ENCODE measurements at regions not wholly inside any gene's neighbourhood (a gene's known extent, or its start where the extent isn't known, plus 50 kb on each side); places are given as distances from the start of the nearest gene placed in this dataset.

- no peak overlapping the region for H3K27ac ChIP-seq (ENCODE audit: low read length)
- peaks cover 7 to 12% of the 10 kb centered on the region in 2 donors for H3K9me3 Mint-ChIP-seq
- H3K9me3 ChIP-seq (ENCODE audit: control insufficient read depth, insufficient read depth, low read length), result no peaks in the 10 kb centered on the region
- intact Hi-C loops (cut with micrococcal nuclease), result no loop called here
- H3K27me3 Mint-ChIP-seq (ENCODE audit: low read depth in 2 of 2), result no peaks in the 10 kb centered on the region
- DNase-seq (no peak), ATAC-seq (no peak)
- no peak for TF ChIP-seq CTCF (IDR thresholded peaks at IDR 0.05)
- no peaks in the 10 kb centered on the region for H3K27me3 ChIP-seq (ENCODE audit: control insufficient read depth, insufficient read depth, low read length)
- no peaks in the 10 kb centered on the region for H3K4me1 Mint-ChIP-seq
- 33% methylated on average over 6 of the region's 8 CpGs for WGBS (ENCODE audit: insufficient coverage)
- no peak overlapping the region for H3K4me3 Mint-ChIP-seq
- no peaks in the 10 kb centered on the region for H3K4me1 ChIP-seq (ENCODE audit: control insufficient read depth, insufficient read depth, low read length)
- no peak overlapping the region for H3K4me3 ChIP-seq (ENCODE audit: low read length)
- no peaks in the 10 kb centered on the region for H3K36me3 ChIP-seq (ENCODE audit: control insufficient read depth, insufficient read depth, low read length)
- H3K36me3 Mint-ChIP-seq, result no peaks in the 10 kb centered on the region
- H3K27ac Mint-ChIP-seq, result no peak overlapping the region
Observed at GRCh38 chr16:52068447-52069074, 478.4 kb downstream of the TOX3 start.

- Histone ChIP-seq H3K9me3 (ENCODE audit: control insufficient read depth, insufficient read depth, low read length) (no peaks in the 10 kb centered on the region), H3K36me3 (ENCODE audit: control insufficient read depth, insufficient read depth, low read length) (no peaks in the 10 kb centered on the region), H3K27me3 (ENCODE audit: control insufficient read depth, insufficient read depth, low read length) (no peaks in the 10 kb centered on the region), H3K27ac (ENCODE audit: low read length) (no peak overlapping the region), H3K4me3 (ENCODE audit: low read length) (no peak overlapping the region), H3K4me1 (ENCODE audit: control insufficient read depth, insufficient read depth, low read length) (no peaks in the 10 kb centered on the region)
- no peak for TF ChIP-seq CTCF (IDR thresholded peaks at IDR 0.05)
- H3K27me3 Mint-ChIP-seq (ENCODE audit: low read depth in 2 of 2), result no peaks in the 10 kb centered on the region
- DNase-seq (no peak), ATAC-seq (no peak)
- no peak overlapping the region for H3K4me3 Mint-ChIP-seq
- no peaks in the 10 kb centered on the region for H3K36me3 Mint-ChIP-seq
- H3K9me3 Mint-ChIP-seq, result peaks cover 9 to 10% of the 10 kb centered on the region in 2 donors
- 83% methylated on average over 1 of the region's 2 CpGs for WGBS (ENCODE audit: insufficient coverage)
- intact Hi-C loops (cut with micrococcal nuclease), result no loop called here
- no peaks in the 10 kb centered on the region for H3K4me1 Mint-ChIP-seq
- H3K27ac Mint-ChIP-seq, result no peak overlapping the region
Observed at GRCh38 chr16:52066962-52067361, 480.0 kb downstream of the TOX3 start.

DNA sequence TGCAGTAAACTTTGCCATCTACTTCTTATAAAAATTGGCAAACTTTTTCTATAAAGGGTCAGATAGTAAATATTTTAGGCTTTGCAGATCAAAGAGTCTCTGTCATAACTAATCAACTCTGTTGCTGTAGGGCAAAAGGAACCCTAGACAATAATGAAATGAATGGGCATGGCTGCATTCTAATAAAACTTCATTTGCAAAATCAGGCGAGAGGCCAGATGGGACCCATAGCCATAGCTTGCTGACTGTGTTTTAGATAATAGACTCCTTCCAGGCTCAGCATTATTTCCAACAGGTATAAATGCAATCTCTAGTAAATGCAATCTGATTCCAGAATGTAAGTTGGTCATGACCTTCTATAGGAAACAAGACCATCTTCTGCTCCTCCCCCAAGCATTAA lies 490.7 kb downstream of the TOX3 start:
- no peak overlapping the region for H3K4me3 Mint-ChIP-seq
- WGBS (ENCODE audit: insufficient coverage), result 100% methylated on average over 1 of the region's 1 CpG
- intact Hi-C loops (cut with micrococcal nuclease), result no loop called here
- Histone ChIP-seq H3K4me1 (ENCODE audit: control insufficient read depth, insufficient read depth, low read length) (no peaks in the 10 kb centered on the region), H3K27ac (ENCODE audit: low read length) (no peak overlapping the region), H3K9me3 (ENCODE audit: control insufficient read depth, insufficient read depth, low read length) (peaks cover 3% of the 10 kb centered on the region), H3K4me3 (ENCODE audit: low read length) (no peak overlapping the region), H3K27me3 (ENCODE audit: control insufficient read depth, insufficient read depth, low read length) (no peaks in the 10 kb centered on the region), H3K36me3 (ENCODE audit: control insufficient read depth, insufficient read depth, low read length) (no peaks in the 10 kb centered on the region)
- H3K9me3 Mint-ChIP-seq, result peaks cover 2% of the 10 kb centered on the region in 2 donors
- H3K4me1 Mint-ChIP-seq, result no peaks in the 10 kb centered on the region
- ATAC-seq, result no peak
- no peaks in the 10 kb centered on the region for H3K36me3 Mint-ChIP-seq
- H3K27ac Mint-ChIP-seq, result no peak overlapping the region
- no peak for TF ChIP-seq CTCF (IDR thresholded peaks at IDR 0.05)
- H3K27me3 Mint-ChIP-seq (ENCODE audit: low read depth in 2 of 2), result no peaks in the 10 kb centered on the region
- no peak for DNase-seq

- Mint-ChIP-seq H3K4me1 (no peaks in the 10 kb centered on the region), H3K9me3 (peaks cover 2 to 3% of the 10 kb centered on the region in 2 donors), H3K27me3 (ENCODE audit: low read depth in 2 of 2) (no peaks in the 10 kb centered on the region), H3K36me3 (no peaks in the 10 kb centered on the region), H3K27ac (no peak overlapping the region), H3K4me3 (no peak overlapping the region)
- intact Hi-C loops (cut with micrococcal nuclease), result no loop called here
- H3K27ac ChIP-seq (ENCODE audit: low read length), result no peak overlapping the region
- no peaks in the 10 kb centered on the region for H3K36me3 ChIP-seq (ENCODE audit: control insufficient read depth, insufficient read depth, low read length)
- H3K27me3 ChIP-seq (ENCODE audit: control insufficient read depth, insufficient read depth, low read length), result no peaks in the 10 kb centered on the region
- ATAC-seq, result no peak
- TF ChIP-seq CTCF (IDR thresholded peaks at IDR 0.05), result no peak
- no peaks in the 10 kb centered on the region for H3K4me1 ChIP-seq (ENCODE audit: control insufficient read depth, insufficient read depth, low read length)
- DNase-seq, result no peak
- H3K9me3 ChIP-seq (ENCODE audit: control insufficient read depth, insufficient read depth, low read length), result peaks cover 3% of the 10 kb centered on the region
- H3K4me3 ChIP-seq (ENCODE audit: low read length), result no peak overlapping the region
- 65% methylated on average over 2 of the region's 2 CpGs for WGBS (ENCODE audit: insufficient coverage)
Observed at GRCh38 chr16:52055381-52055780, 491.6 kb downstream of the TOX3 start.
